Endodermal cell (in vitro differentiated cells): ENCODE measurements at regions not wholly inside any gene's neighbourhood (a gene's known extent, or its start where the extent isn't known, plus 50 kb on each side); places are given as distances from the start of the nearest gene placed in this dataset.

Source experiments
- DNase-seq: peaks from one replicate; pipeline ENCODE4 v3.0.0-alpha.2; 2017
- H3K27ac ChIP-seq: 2 replicates; pipeline ENCODE4 v1.5.1; 2013; ENCODE audit warnings: mild to moderate bottlenecking, low read depth, low read length, moderate library complexity
- H3K27me3 ChIP-seq: 2 replicates; pipeline ENCODE4 v1.6.1; 2013; ENCODE audit warnings: mild to moderate bottlenecking, low read length, moderate library complexity; ENCODE audit not compliant: insufficient read depth, control insufficient read depth, poor library complexity, severe bottlenecking
- H3K36me3 ChIP-seq: 2 replicates; pipeline ENCODE4 v1.7.0; 2013; ENCODE audit warnings: mild to moderate bottlenecking, low read length, moderate library complexity; ENCODE audit not compliant: control insufficient read depth, insufficient read depth
- H3K4me1 ChIP-seq: one replicate; pipeline ENCODE4 v1.7.0; 2013; ENCODE audit warnings: low read length; ENCODE audit not compliant: control insufficient read depth, insufficient read depth
- H3K4me3 ChIP-seq: 2 replicates; pipeline ENCODE4 v1.5.1; 2013; ENCODE audit warnings: mild to moderate bottlenecking, low read length, moderate library complexity
- H3K9ac ChIP-seq: 2 replicates; pipeline ENCODE4 v1.6.1; 2013; ENCODE audit warnings: mild to moderate bottlenecking, low read length, moderate library complexity; ENCODE audit not compliant: poor library complexity, severe bottlenecking; ENCODE audit errors: extremely low read depth
- H3K9me3 ChIP-seq: 2 replicates; pipeline ENCODE4 v1.6.1; 2013; ENCODE audit warnings: mild to moderate bottlenecking, low read length, moderate library complexity; ENCODE audit not compliant: control insufficient read depth
- H3K27ac Mint-ChIP-seq: 2 replicates; pipeline ENCODE4 v1.8.0; 2020; ENCODE audit warnings: mixed read lengths
- H3K27me3 Mint-ChIP-seq: 2 replicates; pipeline ENCODE4 v1.8.0; 2021; ENCODE audit warnings: mild to moderate bottlenecking, mixed read lengths; ENCODE audit not compliant: insufficient read depth
- H3K36me3 Mint-ChIP-seq: 2 replicates; pipeline ENCODE4 v1.8.0; 2020; ENCODE audit warnings: low read depth, mixed read lengths
- H3K4me1 Mint-ChIP-seq: 2 replicates; pipeline ENCODE4 v1.8.0; 2020; ENCODE audit warnings: mixed read lengths
- H3K4me3 Mint-ChIP-seq: 2 replicates; pipeline ENCODE4 v1.8.0; 2020; ENCODE audit warnings: mild to moderate bottlenecking, moderate library complexity, mixed read lengths
- H3K9me3 Mint-ChIP-seq: 2 replicates; pipeline ENCODE4 v1.8.0; 2020; ENCODE audit warnings: mild to moderate bottlenecking, mixed read lengths
- WGBS, 2 experiments: methylation state at CpG; one replicate each; pipeline versions ENCODE4 v1.1.5 to v1.1.7; 2013; ENCODE audit warnings: missing lambda C conversion rate in 2 of 2, mixed read lengths in 1 of 2; ENCODE audit not compliant: insufficient coverage in 1 of 2, insufficient read length in 1 of 2; 5-methylcytosine and 5-hydroxymethylcytosine counted together
- TF ChIP-seq, protein P1 (sequence below): fragments of 200-600 bp; sonication (generic); conservative IDR thresholded peaks from 2 replicates; pipeline ENCODE4 v1.5.0; 2021; ENCODE audit warnings: antibody characterized with exemption, mild to moderate bottlenecking

- H3K27me3 ChIP-seq, result no peaks in the 10 kb centered on the region
- no peak overlapping the region for H3K27ac ChIP-seq
- H3K27ac Mint-ChIP-seq, result no peak overlapping the region
- H3K27me3 Mint-ChIP-seq, result no peaks in the 10 kb centered on the region
- no peak overlapping the region for H3K9ac ChIP-seq
- DNase-seq, result no peak
- TF ChIP-seq, protein P1, sequence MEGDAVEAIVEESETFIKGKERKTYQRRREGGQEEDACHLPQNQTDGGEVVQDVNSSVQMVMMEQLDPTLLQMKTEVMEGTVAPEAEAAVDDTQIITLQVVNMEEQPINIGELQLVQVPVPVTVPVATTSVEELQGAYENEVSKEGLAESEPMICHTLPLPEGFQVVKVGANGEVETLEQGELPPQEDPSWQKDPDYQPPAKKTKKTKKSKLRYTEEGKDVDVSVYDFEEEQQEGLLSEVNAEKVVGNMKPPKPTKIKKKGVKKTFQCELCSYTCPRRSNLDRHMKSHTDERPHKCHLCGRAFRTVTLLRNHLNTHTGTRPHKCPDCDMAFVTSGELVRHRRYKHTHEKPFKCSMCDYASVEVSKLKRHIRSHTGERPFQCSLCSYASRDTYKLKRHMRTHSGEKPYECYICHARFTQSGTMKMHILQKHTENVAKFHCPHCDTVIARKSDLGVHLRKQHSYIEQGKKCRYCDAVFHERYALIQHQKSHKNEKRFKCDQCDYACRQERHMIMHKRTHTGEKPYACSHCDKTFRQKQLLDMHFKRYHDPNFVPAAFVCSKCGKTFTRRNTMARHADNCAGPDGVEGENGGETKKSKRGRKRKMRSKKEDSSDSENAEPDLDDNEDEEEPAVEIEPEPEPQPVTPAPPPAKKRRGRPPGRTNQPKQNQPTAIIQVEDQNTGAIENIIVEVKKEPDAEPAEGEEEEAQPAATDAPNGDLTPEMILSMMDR, result no peak
- H3K4me3 ChIP-seq, result no peak overlapping the region
- H3K4me3 Mint-ChIP-seq, result no peak overlapping the region
- 76 to 89% methylated on average over 3 of the region's 3 CpGs for WGBS, 2 experiments
- no peaks in the 10 kb centered on the region for H3K36me3 ChIP-seq
- H3K9me3 Mint-ChIP-seq, result no peaks in the 10 kb centered on the region
- H3K4me1 Mint-ChIP-seq, result no peaks in the 10 kb centered on the region
- H3K9me3 ChIP-seq, result peaks cover 18% of the 10 kb centered on the region
- no peaks in the 10 kb centered on the region for H3K4me1 ChIP-seq
- H3K36me3 Mint-ChIP-seq, result no peaks in the 10 kb centered on the region
Measured at GRCh38 chr3:1787094-1787493, 311.6 kb upstream of the CNTN4 start.

DNA sequence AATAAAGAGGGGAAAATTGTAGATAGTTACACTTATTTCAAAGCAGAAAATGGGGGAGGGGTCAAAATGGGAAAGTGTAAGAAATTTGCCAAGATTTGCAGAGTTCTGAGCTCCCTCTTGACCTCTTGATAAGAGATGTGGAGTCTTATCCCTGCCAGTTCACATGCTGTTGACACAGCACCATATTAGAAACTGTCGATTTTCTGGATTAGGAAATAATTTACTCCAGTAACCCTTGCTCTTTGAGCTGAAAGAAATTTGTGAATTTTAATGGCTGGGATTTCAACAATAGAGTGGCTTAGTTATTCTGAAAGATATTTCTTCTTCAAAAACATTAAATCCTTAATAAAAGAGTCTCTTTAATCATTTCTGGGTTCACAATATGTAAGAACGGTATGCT, 306.2 kb upstream of the CNTN4 start:
- Mint-ChIP-seq H3K27ac (no peak overlapping the region), H3K9me3 (no peaks in the 10 kb centered on the region), H3K36me3 (no peaks in the 10 kb centered on the region), H3K27me3 (no peaks in the 10 kb centered on the region), H3K4me3 (no peak overlapping the region), H3K4me1 (peaks cover 6% of the 10 kb centered on the region)
- Histone ChIP-seq H3K4me3 (no peak overlapping the region), H3K9me3 (peaks cover 25% of the 10 kb centered on the region), H3K4me1 (no peaks in the 10 kb centered on the region), H3K27me3 (no peaks in the 10 kb centered on the region), H3K27ac (no peak overlapping the region), H3K9ac (no peak overlapping the region), H3K36me3 (no peaks in the 10 kb centered on the region)
- WGBS, 2 experiments, result 90 to 100% methylated on average over 1 to 2 of the region's 2 CpGs
- no peak for DNase-seq
- TF ChIP-seq, protein P1, result no peak

DNA sequence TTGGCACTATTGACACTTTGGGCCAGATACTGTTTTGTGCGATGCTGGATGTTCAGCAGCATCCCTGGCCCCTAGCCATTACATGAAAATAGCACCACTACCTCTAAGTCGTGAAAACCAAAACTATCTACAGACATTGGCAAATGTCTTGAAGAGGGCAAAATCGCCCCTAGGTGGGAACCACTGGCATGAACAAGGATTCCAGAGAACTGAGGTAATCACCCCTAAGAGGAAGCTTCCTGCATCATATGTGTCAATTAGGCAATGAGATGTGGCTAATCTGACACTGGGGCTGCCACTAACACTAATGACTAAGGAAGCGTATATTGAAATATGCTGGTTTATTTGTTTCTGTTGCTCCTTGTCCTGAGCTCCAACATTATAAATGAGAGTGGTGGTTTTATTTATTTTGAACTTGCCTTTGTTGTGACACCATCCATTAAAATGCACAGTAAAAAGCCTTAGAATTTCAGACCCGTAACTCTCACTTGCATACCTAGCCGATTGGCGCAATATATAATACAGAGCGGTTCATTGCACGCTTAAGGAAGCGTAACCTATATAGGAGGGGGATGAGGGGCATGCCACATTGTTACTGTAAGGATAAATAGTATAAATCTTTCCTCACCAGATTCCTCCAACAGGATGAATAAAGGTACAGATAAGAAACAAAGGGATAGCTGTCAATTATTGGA, 299.8 kb upstream of the CNTN4 start:
- H3K27ac Mint-ChIP-seq, result no peak overlapping the region
- TF ChIP-seq, protein P1, result no peak
- Histone ChIP-seq H3K36me3 (no peaks in the 10 kb centered on the region), H3K4me3 (no peak overlapping the region), H3K27ac (no peak overlapping the region), H3K9me3 (peaks cover 25% of the 10 kb centered on the region), H3K27me3 (no peaks in the 10 kb centered on the region), H3K4me1 (no peaks in the 10 kb centered on the region), H3K9ac (no peak overlapping the region)
- peaks cover 11% of the 10 kb centered on the region for H3K9me3 Mint-ChIP-seq
- H3K36me3 Mint-ChIP-seq, result no peaks in the 10 kb centered on the region
- no peak overlapping the region for H3K4me3 Mint-ChIP-seq
- no peaks in the 10 kb centered on the region for H3K27me3 Mint-ChIP-seq
- DNase-seq, result no peak
- peaks cover 6% of the 10 kb centered on the region for H3K4me1 Mint-ChIP-seq
- 87 to 95% methylated on average over 6 to 9 of the region's 10 CpGs for WGBS, 2 experiments
